Liver (tissue), 3 donors: ENCODE measurements at regions not wholly inside any gene's neighbourhood (a gene's known extent, or its start where the extent isn't known, plus 50 kb on each side); places are given as distances from the start of the nearest gene placed in this dataset.

Source experiments
- CTCF ChIP-seq: fragments of 150-350 bp; IDR thresholded peaks from 2 replicates; pipeline ENCODE4 v1.5.1; 2017; ENCODE audit warnings: improper control_type of control experiment, low read depth, low read length; ENCODE audit not compliant: missing input control
- FOXA1 ChIP-seq: IDR thresholded peaks from 2 replicates; pipeline ENCODE4 v1.6.1; 2016; ENCODE audit warnings: antibody characterized with exemption
- RAD21 ChIP-seq, 2 donors: IDR thresholded peaks; 2 replicates each; pipeline ENCODE4 v1.6.1; 2016; ENCODE audit warnings: antibody characterized with exemption in 2 of 2, mild to moderate bottlenecking in 2 of 2
- REST ChIP-seq: IDR thresholded peaks from 2 replicates; pipeline ENCODE4 v1.6.1; 2016; ENCODE audit warnings: antibody characterized with exemption, mild to moderate bottlenecking
- TF ChIP-seq, protein P1 (sequence below): IDR thresholded peaks from 2 replicates; pipeline ENCODE4 v1.6.1; 2016; ENCODE audit warnings: antibody characterized with exemption
- donor health status: healthy.
- donor health status: healthy.

- TF ChIP-seq CTCF (no peak), FOXA1 (no peak), RAD21 (IDR thresholded peaks at IDR 0.05) (no peak), REST (no peak)
- TF ChIP-seq, protein P1, sequence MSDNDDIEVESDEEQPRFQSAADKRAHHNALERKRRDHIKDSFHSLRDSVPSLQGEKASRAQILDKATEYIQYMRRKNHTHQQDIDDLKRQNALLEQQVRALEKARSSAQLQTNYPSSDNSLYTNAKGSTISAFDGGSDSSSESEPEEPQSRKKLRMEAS, result no peak
Observed at GRCh38 chr3:147799601-147800000, 390.4 kb downstream of the ZIC1 start.
